Urinary bladder (tissue), 4 donors: ENCODE measurements at regions not wholly inside any gene's neighbourhood (a gene's known extent, or its start where the extent isn't known, plus 50 kb on each side); places are given as distances from the start of the nearest gene placed in this dataset. TPM values are rescaled to one million over a fixed set of nuclear protein-coding genes. Genes with fewer than 3 reads are reported as not detected.

Experiments used
- DNase-seq: peaks from one replicate; pipeline ENCODE4 v3.0.0-alpha.2; 2015; ENCODE audit errors: extremely low spot score
- H3K27ac ChIP-seq: one replicate; pipeline ENCODE4 v1.5.1; 2013; ENCODE audit warnings: low read depth, mild to moderate bottlenecking, moderate library complexity
- H3K36me3 ChIP-seq: one replicate; pipeline ENCODE4 v1.6.1; 2013; ENCODE audit warnings: mild to moderate bottlenecking, moderate library complexity; ENCODE audit not compliant: insufficient read depth
- H3K4me1 ChIP-seq: one replicate; pipeline ENCODE4 v1.6.1; 2013; ENCODE audit warnings: mild to moderate bottlenecking, moderate library complexity; ENCODE audit not compliant: insufficient read depth
- H3K4me3 ChIP-seq: one replicate; pipeline ENCODE4 v1.5.1; 2013; ENCODE audit warnings: low read depth, low read length
- WGBS: extraction: QIAGEN DNeasy Blood & Tissue Kit; methylation state at CpG from one replicate; pipeline ENCODE4 v1.1.7; 2013; 5-methylcytosine and 5-hydroxymethylcytosine counted together
- small RNA-seq: library from RNA; depleted of rRNA; stranded (forward); fragments of <200 nt; gene quantifications from one replicate; pipeline ENCODE3, GENCODE V24; 2014
- donor health status: healthy with polysubstance abuse.
- donor health status: healthy.

DNA sequence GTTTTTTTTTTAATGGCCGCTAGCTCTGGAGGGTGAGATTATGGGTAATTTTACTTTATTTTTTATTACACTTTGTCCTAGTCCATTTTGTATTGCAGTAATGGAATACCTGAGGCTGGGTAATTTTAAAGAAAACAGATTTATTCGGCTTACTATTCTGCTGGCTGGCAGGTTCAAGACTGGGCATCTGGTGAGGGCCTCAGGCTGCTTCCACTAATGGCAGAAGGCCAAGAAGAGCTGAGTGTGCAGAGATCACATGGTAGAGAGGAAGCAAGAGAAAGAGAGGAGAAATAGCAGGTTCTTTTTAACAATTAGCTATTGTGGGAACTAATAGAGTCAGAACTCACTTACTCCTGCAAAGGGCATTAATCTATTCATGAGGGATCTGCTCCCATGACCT lies 52.4 kb upstream of the ARHGAP28 start:
- no peaks in the 10 kb centered on the region for H3K4me1 ChIP-seq
- no peak overlapping the region for H3K27ac ChIP-seq
- H3K4me3 ChIP-seq = no peak overlapping the region
- no peaks in the 10 kb centered on the region for H3K36me3 ChIP-seq
- DNase-seq = no peak
- 94% methylated on average over 2 of the region's 2 CpGs for WGBS

DNA sequence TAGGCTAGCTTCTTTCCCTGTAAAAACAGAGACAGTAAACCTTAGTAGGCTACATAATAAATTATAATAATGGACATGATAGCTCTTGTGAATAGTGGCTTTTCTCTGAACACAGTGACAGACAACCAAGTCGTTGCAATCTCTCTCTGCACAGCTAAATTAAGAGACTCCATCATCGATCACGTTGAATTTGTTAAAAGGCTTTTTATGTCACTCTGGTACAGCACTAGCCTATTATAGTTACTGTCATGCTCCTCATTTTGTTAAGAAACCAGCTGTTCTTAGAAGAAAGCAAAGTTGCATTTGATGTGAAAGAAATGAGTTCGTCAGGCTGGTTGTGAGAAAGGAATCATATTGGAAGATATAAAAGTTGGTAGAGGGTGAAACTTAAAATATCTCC lies 50.3 kb upstream of the ARHGAP28 start:
- no peak for DNase-seq
- Histone ChIP-seq H3K4me1 (no peaks in the 10 kb centered on the region), H3K27ac (no peak overlapping the region), H3K4me3 (no peak overlapping the region), H3K36me3 (no peaks in the 10 kb centered on the region)
- WGBS = 42% methylated on average over 4 of the region's 4 CpGs

Small RNA genes in the stretch of these regions (small RNA-seq; reads per million reads assigned to genes)
- gene RN7SL282P = not detected
